ENCODE measurements at regions not wholly inside any gene's neighbourhood (a gene's known extent, or its start where the extent isn't known, plus 50 kb on each side); places are given as distances from the start of the nearest gene placed in this dataset.

GRCh38 chr5:16253856-16254255, 74.3 kb upstream of the MARCHF11 start:
- no peak for DNase-seq (ENCODE audit: extremely low spot score in 2 of 2)
- no peaks in the 10 kb centered on the region for H3K4me1 ChIP-seq
- H3K27me3 ChIP-seq = no peaks in the 10 kb centered on the region
- intact Hi-C loops (cut with DNase I) = no loop called here
- H3K4me3 ChIP-seq = no peak overlapping the region
- no peak overlapping the region for H3K27ac ChIP-seq
- TF ChIP-seq CTCF (IDR thresholded peaks at IDR 0.05) (no peak), POLR2AphosphoS5 (IDR thresholded peaks at IDR 0.05; ENCODE audit: insufficient read depth in 1 of 2, low read depth in 1 of 2) (no peak), POLR2A (IDR thresholded peaks at IDR 0.05) (no peak)
- no peaks in the 10 kb centered on the region for H3K36me3 ChIP-seq
- no peaks in the 10 kb centered on the region for H3K9me3 ChIP-seq

GRCh38 chr5:16245956-16246355, 66.4 kb upstream of the MARCHF11 start:
- Histone ChIP-seq H3K4me1 (no peaks in the 10 kb centered on the region), H3K36me3 (no peaks in the 10 kb centered on the region), H3K9me3 (no peaks in the 10 kb centered on the region), H3K4me3 (no peak overlapping the region), H3K27ac (no peak overlapping the region), H3K27me3 (no peaks in the 10 kb centered on the region)
- intact Hi-C loops (cut with DNase I) = no loop called here
- TF ChIP-seq CTCF (IDR thresholded peaks at IDR 0.05) (no peak), POLR2AphosphoS5 (IDR thresholded peaks at IDR 0.05; ENCODE audit: insufficient read depth in 1 of 2, low read depth in 1 of 2) (no peak), POLR2A (IDR thresholded peaks at IDR 0.05) (no peak)
- no peak for DNase-seq (ENCODE audit: extremely low spot score in 2 of 2)

GRCh38 chr5:16245249-16245648, 65.7 kb upstream of the MARCHF11 start:
- no peaks in the 10 kb centered on the region for H3K4me1 ChIP-seq
- no peak overlapping the region for H3K4me3 ChIP-seq
- no peaks in the 10 kb centered on the region for H3K9me3 ChIP-seq
- no peaks in the 10 kb centered on the region for H3K36me3 ChIP-seq
- intact Hi-C loops (cut with DNase I) = no loop called here
- no peak for TF ChIP-seq POLR2AphosphoS5 (IDR thresholded peaks at IDR 0.05; ENCODE audit: insufficient read depth in 1 of 2, low read depth in 1 of 2)
- no peak for TF ChIP-seq CTCF (IDR thresholded peaks at IDR 0.05)
- TF ChIP-seq POLR2A (IDR thresholded peaks at IDR 0.05) = no peak
- no peak for DNase-seq (ENCODE audit: extremely low spot score in 2 of 2)
- H3K27me3 ChIP-seq = no peaks in the 10 kb centered on the region
- no peak overlapping the region for H3K27ac ChIP-seq

GRCh38 chr5:16238018-16238417, 58.4 kb upstream of the MARCHF11 start:
- DNase-seq (ENCODE audit: extremely low spot score in 2 of 2) = no peak

GRCh38 chr5:16234598-16234997, 55.0 kb upstream of the MARCHF11 start:
- Histone ChIP-seq H3K27ac (no peak overlapping the region), H3K36me3 (no peaks in the 10 kb centered on the region), H3K27me3 (no peaks in the 10 kb centered on the region), H3K4me3 (no peak overlapping the region), H3K9me3 (no peaks in the 10 kb centered on the region), H3K4me1 (no peaks in the 10 kb centered on the region)
- no peak for DNase-seq (ENCODE audit: extremely low spot score in 2 of 2)
- TF ChIP-seq CTCF (IDR thresholded peaks at IDR 0.05) (no peak), POLR2AphosphoS5 (IDR thresholded peaks at IDR 0.05; ENCODE audit: insufficient read depth in 1 of 2, low read depth in 1 of 2) (no peak), POLR2A (IDR thresholded peaks at IDR 0.05) (no peak)
- intact Hi-C loops (cut with DNase I) = no loop called here

More at GRCh38 chr5:16238018-16238417, 58.4 kb upstream of the MARCHF11 start:
- intact Hi-C loops (cut with DNase I) = no loop called here
- TF ChIP-seq POLR2AphosphoS5 (IDR thresholded peaks at IDR 0.05; ENCODE audit: insufficient read depth in 1 of 2, low read depth in 1 of 2) (no peak), CTCF (IDR thresholded peaks at IDR 0.05) (no peak), POLR2A (IDR thresholded peaks at IDR 0.05) (no peak)
- H3K4me3 ChIP-seq = no peak overlapping the region
- no peak overlapping the region for H3K27ac ChIP-seq
- H3K36me3 ChIP-seq = no peaks in the 10 kb centered on the region
- no peaks in the 10 kb centered on the region for H3K27me3 ChIP-seq
- H3K9me3 ChIP-seq = no peaks in the 10 kb centered on the region
- H3K4me1 ChIP-seq = no peaks in the 10 kb centered on the region

Measured in vagina (tissue), 2 donors.